ENCODE measurements at regions not wholly inside any gene's neighbourhood (a gene's known extent, or its start where the extent isn't known, plus 50 kb on each side); places are given as distances from the start of the nearest gene placed in this dataset.
A peak's percentile ranks its signal among the peaks of the same experiment; 100 is the strongest.

DNA sequence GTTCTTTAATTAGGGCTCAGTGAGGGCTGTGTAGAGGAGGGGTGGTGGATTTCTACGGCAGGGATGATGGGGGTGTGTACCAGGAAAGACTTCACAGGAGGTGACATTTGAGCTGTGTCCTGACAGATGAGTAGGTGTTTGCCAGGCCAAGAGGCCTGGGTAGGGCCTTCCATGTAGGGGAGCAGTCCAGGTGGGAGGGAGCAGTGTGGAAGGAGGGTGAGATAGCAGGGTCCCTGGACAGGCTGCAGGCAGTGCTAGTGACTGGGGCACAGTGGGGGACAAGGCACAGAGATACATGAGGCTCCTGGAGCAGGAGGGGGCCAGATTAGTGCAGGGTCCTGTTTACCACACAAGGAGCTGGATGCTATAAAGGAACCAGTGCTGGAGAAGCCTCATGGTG lies 147.9 kb upstream of the CADM1 start:
- no peak for DNase-seq
- WGBS, 2 donors = 68 to 92% methylated on average over 1 of the region's 1 CpG
- no peak for TF ChIP-seq POLR2A (IDR thresholded peaks at IDR 0.05)
- TF ChIP-seq CTCF (IDR thresholded peaks at IDR 0.05) = no peak
- Histone ChIP-seq H3K9me3 (no peaks in the 10 kb centered on the region), H3K27ac (no peak overlapping the region), H3K27me3 (no peaks in the 10 kb centered on the region), H3K4me1 (no peaks in the 10 kb centered on the region), H3K4me3 (no peak overlapping the region), H3K36me3 (ENCODE audit: low read depth, missing control alignments) (no peaks in the 10 kb centered on the region)
- intact Hi-C loops (cut with DNase I; ENCODE audit: low total_unique reads) = no loop called here

- intact Hi-C loops (cut with DNase I; ENCODE audit: low total_unique reads) = no loop called here
- Histone ChIP-seq H3K4me3 (no peak overlapping the region), H3K4me1 (no peaks in the 10 kb centered on the region), H3K9me3 (no peaks in the 10 kb centered on the region), H3K27ac (no peak overlapping the region), H3K27me3 (no peaks in the 10 kb centered on the region), H3K36me3 (ENCODE audit: low read depth, missing control alignments) (no peaks in the 10 kb centered on the region)
- no peak for DNase-seq
- TF ChIP-seq POLR2A (IDR thresholded peaks at IDR 0.05) (no peak), CTCF (IDR thresholded peaks at IDR 0.05) (no peak)
- 93% methylated on average over 5 of the region's 5 CpGs for WGBS, 2 donors
These were observed 145.2 kb upstream of the CADM1 start for GRCh38 chr11:115649461-115649860.

GRCh38 chr11:115645631-115646317 lies 141.6 kb upstream of the CADM1 start:
- DNase-seq = peak; percentile 91
- Histone ChIP-seq H3K27ac (peak overlapping the region in 1 of 2 donors; percentile 3), H3K36me3 (ENCODE audit: low read depth, missing control alignments) (no peaks in the 10 kb centered on the region), H3K9me3 (no peaks in the 10 kb centered on the region), H3K4me1 (no peaks in the 10 kb centered on the region), H3K4me3 (peak overlapping the region; percentile 24 to 25), H3K27me3 (no peaks in the 10 kb centered on the region)
- 12 to 17% methylated on average over 26 to 28 of the region's 28 CpGs for WGBS, 2 donors
- TF ChIP-seq CTCF (IDR thresholded peaks at IDR 0.05) (no peak), POLR2A (IDR thresholded peaks at IDR 0.05) (no peak)
- intact Hi-C loops (cut with DNase I; ENCODE audit: low total_unique reads) = no loop called here

DNA sequence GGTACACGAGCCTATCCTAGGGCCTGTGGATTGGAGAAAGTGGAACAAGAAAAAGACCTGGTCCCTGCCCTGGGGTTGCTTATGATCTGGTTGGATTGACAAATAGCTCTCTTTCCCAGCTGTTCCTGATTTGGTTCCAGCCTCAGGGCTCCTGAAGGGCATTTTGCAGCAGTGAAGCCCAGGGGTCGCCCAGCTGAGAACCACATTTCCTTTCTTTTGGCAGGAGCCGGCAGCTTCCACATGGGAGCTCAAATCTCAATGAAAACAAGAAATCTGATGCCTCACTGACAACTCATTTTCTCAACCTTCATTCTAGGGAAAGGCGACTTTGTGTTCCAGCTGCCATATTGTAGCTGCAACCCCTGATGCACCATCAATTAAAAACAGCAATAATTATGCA lies 140.6 kb upstream of the CADM1 start:
- 75 to 82% methylated on average over 4 of the region's 4 CpGs for WGBS, 2 donors
- Histone ChIP-seq H3K9me3 (no peaks in the 10 kb centered on the region), H3K4me1 (no peaks in the 10 kb centered on the region), H3K36me3 (ENCODE audit: low read depth, missing control alignments) (no peaks in the 10 kb centered on the region), H3K27me3 (no peaks in the 10 kb centered on the region), H3K4me3 (no peak overlapping the region), H3K27ac (no peak overlapping the region)
- no peak for TF ChIP-seq CTCF (IDR thresholded peaks at IDR 0.05)
- TF ChIP-seq POLR2A (IDR thresholded peaks at IDR 0.05) = no peak
- intact Hi-C loops (cut with DNase I; ENCODE audit: low total_unique reads) = no loop called here
- no peak for DNase-seq
